ENCODE measurements at regions not wholly inside any gene's neighbourhood (a gene's known extent, or its start where the extent isn't known, plus 50 kb on each side); places are given as distances from the start of the nearest gene placed in this dataset.

GRCh38 chr2:52939250-52939649 is 828.4 kb upstream of the CHAC2 start:
- TF ChIP-seq CTCF (IDR thresholded peaks at IDR 0.05): no peak
- H3K27me3 Mint-ChIP-seq (ENCODE audit: insufficient read depth): no peaks in the 10 kb centered on the region
- no peaks in the 10 kb centered on the region for H3K9me3 Mint-ChIP-seq
- no peaks in the 10 kb centered on the region for H3K36me3 Mint-ChIP-seq (ENCODE audit: low read depth)
- H3K27ac Mint-ChIP-seq: no peak overlapping the region
- peaks cover 15% of the 10 kb centered on the region for H3K4me1 Mint-ChIP-seq (ENCODE audit: low read depth)
- no peak overlapping the region for H3K4me3 Mint-ChIP-seq
- DNase-seq: no peak

- H3K4me3 Mint-ChIP-seq: no peak overlapping the region
- H3K4me1 Mint-ChIP-seq (ENCODE audit: low read depth): peaks cover 24% of the 10 kb centered on the region
- no peak overlapping the region for H3K27ac Mint-ChIP-seq
- no peak for TF ChIP-seq CTCF (IDR thresholded peaks at IDR 0.05)
- DNase-seq: no peak
- no peaks in the 10 kb centered on the region for H3K36me3 Mint-ChIP-seq (ENCODE audit: low read depth)
- no peaks in the 10 kb centered on the region for H3K9me3 Mint-ChIP-seq
- peaks cover 3% of the 10 kb centered on the region; the same call in 1 of the 2 replicates for H3K27me3 Mint-ChIP-seq (ENCODE audit: insufficient read depth)
These were observed 831.6 kb upstream of the CHAC2 start for GRCh38 chr2:52936029-52936428.

- peaks cover 6% of the 10 kb centered on the region for H3K27me3 Mint-ChIP-seq (ENCODE audit: insufficient read depth)
- peaks cover 3% of the 10 kb centered on the region; the same call in 1 of the 2 replicates for H3K9me3 Mint-ChIP-seq
- TF ChIP-seq CTCF (IDR thresholded peaks at IDR 0.05): no peak
- no peak overlapping the region; the same call in 1 of the 2 replicates for H3K27ac Mint-ChIP-seq
- DNase-seq: no peak
- H3K36me3 Mint-ChIP-seq (ENCODE audit: low read depth): no peaks in the 10 kb centered on the region; the same call in 1 of the 2 replicates
- peaks cover 24% of the 10 kb centered on the region for H3K4me1 Mint-ChIP-seq (ENCODE audit: low read depth)
- H3K4me3 Mint-ChIP-seq: no peak overlapping the region
These were observed 832.5 kb upstream of the CHAC2 start for GRCh38 chr2:52934920-52935640.

- no peaks in the 10 kb centered on the region; the same call in 1 of the 2 replicates for H3K36me3 Mint-ChIP-seq (ENCODE audit: low read depth)
- H3K27me3 Mint-ChIP-seq (ENCODE audit: insufficient read depth): peaks cover 6% of the 10 kb centered on the region
- H3K4me3 Mint-ChIP-seq: no peak overlapping the region; the same call in 1 of the 2 replicates
- no peak for TF ChIP-seq CTCF (IDR thresholded peaks at IDR 0.05)
- peaks cover 24% of the 10 kb centered on the region for H3K4me1 Mint-ChIP-seq (ENCODE audit: low read depth)
- peak; percentile 20 for DNase-seq
- H3K27ac Mint-ChIP-seq: peak overlapping the region; percentile 24; the same call in 1 of the 2 replicates
- H3K9me3 Mint-ChIP-seq: peaks cover 8% of the 10 kb centered on the region; the same call in 1 of the 2 replicates
These were observed 833.2 kb upstream of the CHAC2 start for GRCh38 chr2:52934323-52934898.

- Mint-ChIP-seq H3K36me3 (ENCODE audit: low read depth) (no peaks in the 10 kb centered on the region; the same call in 1 of the 2 replicates), H3K27me3 (ENCODE audit: insufficient read depth) (peaks cover 8% of the 10 kb centered on the region), H3K9me3 (peaks cover 13% of the 10 kb centered on the region; the same call in 1 of the 2 replicates), H3K4me3 (no peak overlapping the region), H3K27ac (no peak overlapping the region), H3K4me1 (ENCODE audit: low read depth) (peaks cover 24% of the 10 kb centered on the region)
- no peak for TF ChIP-seq CTCF (IDR thresholded peaks at IDR 0.05)
- DNase-seq: no peak
These were observed 833.7 kb upstream of the CHAC2 start for GRCh38 chr2:52933878-52934277.

All from HFFc6 (cell line).